Neural cell (in vitro differentiated cells): ENCODE measurements at regions not wholly inside any gene's neighbourhood (a gene's known extent, or its start where the extent isn't known, plus 50 kb on each side); places are given as distances from the start of the nearest gene placed in this dataset.

ENCODE experiments used
- H2AFZ ChIP-seq: fragments of 200-600, 300-800 bp; sonication (generic), shearing (Covaris generic); 2 replicates; pipeline ENCODE4 v1.6.0; 2014; ENCODE audit warnings: low read depth, mild to moderate bottlenecking, antibody characterized with exemption, low read length, moderate library complexity
- H3F3A ChIP-seq: fragments of 200-600 bp; shearing (Covaris generic); 2 replicates; pipeline ENCODE4 v1.6.1; 2016; ENCODE audit warnings: mild to moderate bottlenecking, moderate library complexity, mixed read lengths, antibody characterized with exemption, low read length; ENCODE audit not compliant: insufficient read depth, poor library complexity, severe bottlenecking
- H3K27ac ChIP-seq: fragments of 200-600, 300-800 bp; sonication (generic), shearing (Covaris generic); 2 replicates; pipeline ENCODE4 v1.5.1; 2014; ENCODE audit warnings: mild to moderate bottlenecking, low read length, moderate library complexity
- H3K27me3 ChIP-seq: fragments of 300-800, 200-600 bp; sonication (generic), shearing (Covaris generic); 2 replicates; pipeline ENCODE4 v1.6.0; 2014; ENCODE audit warnings: mild to moderate bottlenecking, low read depth, low read length, moderate library complexity; ENCODE audit not compliant: insufficient read depth
- H3K36me3 ChIP-seq: fragments of 300-800, 200-600 bp; sonication (generic), shearing (Covaris generic); 2 replicates; pipeline ENCODE4 v1.5.1; 2014; ENCODE audit warnings: mild to moderate bottlenecking, antibody characterized with exemption, low read length, moderate library complexity; ENCODE audit not compliant: insufficient read depth
- H3K4me2 ChIP-seq: fragments of 300-800, 200-600 bp; sonication (generic), shearing (Covaris generic); 2 replicates; pipeline ENCODE4 v1.6.0; 2014; ENCODE audit warnings: mild to moderate bottlenecking, low read length
- H3K4me3 ChIP-seq: fragments of 300-800, 200-600 bp; sonication (generic), shearing (Covaris generic); 2 replicates; pipeline ENCODE4 v1.5.1; 2014; ENCODE audit warnings: mild to moderate bottlenecking, low read length, moderate library complexity
- H3K79me2 ChIP-seq: fragments of 200-600 bp; shearing (Covaris generic); replicated peaks from 2 replicates; pipeline ENCODE4 v1.6.0; 2014; ENCODE audit warnings: mild to moderate bottlenecking, low read length, moderate library complexity; ENCODE audit not compliant: insufficient read depth
- H3K9ac ChIP-seq: fragments of 300-800, 200-600 bp; sonication (generic), shearing (Covaris generic); 2 replicates; pipeline ENCODE4 v1.6.1; 2016; ENCODE audit warnings: mild to moderate bottlenecking, low read length, mixed read lengths
- H3K9me2 ChIP-seq: fragments of 200-600 bp; shearing (Covaris generic); 2 replicates; pipeline ENCODE4 v1.6.1; 2016; ENCODE audit warnings: mild to moderate bottlenecking, low read length, mixed read lengths; ENCODE audit not compliant: insufficient read depth
- H3K9me3 ChIP-seq: fragments of 200-600, 300-800 bp; sonication (generic), shearing (Covaris generic); 2 replicates; pipeline ENCODE4 v1.6.1; 2016; ENCODE audit warnings: mild to moderate bottlenecking, mixed run types, low read length, moderate library complexity, mixed read lengths
- H4K20me1 ChIP-seq: fragments of 200-600 bp; shearing (Covaris generic); 2 replicates; pipeline ENCODE4 v1.6.1; 2016; ENCODE audit warnings: mild to moderate bottlenecking, mixed run types; ENCODE audit not compliant: insufficient read depth
- EP300 ChIP-seq: fragments of 450-650 bp; conservative IDR thresholded peaks from 2 replicates; pipeline ENCODE4 v1.6.1; 2014; ENCODE audit warnings: antibody characterized with exemption, mild to moderate bottlenecking, moderate library complexity; ENCODE audit not compliant: poor library complexity, severe bottlenecking
- EZH2 ChIP-seq: fragments of 200-600, 300-800 bp; shearing (Covaris generic), sonication (generic); IDR thresholded peaks from 2 replicates; pipeline ENCODE4 v1.6.1; 2014; ENCODE audit warnings: antibody characterized with exemption, low read length, borderline replicate concordance, mild to moderate bottlenecking; ENCODE audit not compliant: insufficient read depth, poor library complexity, severe bottlenecking
- POLR2AphosphoS5 ChIP-seq: IDR thresholded peaks from 2 replicates; pipeline ENCODE4 v1.6.1; 2012
- RAD21 ChIP-seq: fragments of 450-650 bp; conservative IDR thresholded peaks from 2 replicates; pipeline ENCODE4 v1.6.1; 2014; ENCODE audit warnings: antibody characterized with exemption, mild to moderate bottlenecking, moderate library complexity
- SMC3 ChIP-seq: fragments of 450-650 bp; conservative IDR thresholded peaks from 2 replicates; pipeline ENCODE4 v1.6.1; 2014; ENCODE audit warnings: antibody characterized with exemption, mild to moderate bottlenecking, moderate library complexity; ENCODE audit not compliant: poor library complexity
- TF ChIP-seq, protein P1 (sequence below): IDR thresholded peaks from 2 replicates; pipeline ENCODE4 v1.6.1; 2012; ENCODE audit warnings: borderline replicate concordance
- TF ChIP-seq, protein P2 (sequence below): fragments of 450-650 bp; IDR thresholded peaks from 2 replicates; pipeline ENCODE4 v1.5.1; 2014; ENCODE audit warnings: antibody characterized with exemption, mild to moderate bottlenecking, moderate library complexity; ENCODE audit not compliant: poor library complexity, severe bottlenecking

DNA sequence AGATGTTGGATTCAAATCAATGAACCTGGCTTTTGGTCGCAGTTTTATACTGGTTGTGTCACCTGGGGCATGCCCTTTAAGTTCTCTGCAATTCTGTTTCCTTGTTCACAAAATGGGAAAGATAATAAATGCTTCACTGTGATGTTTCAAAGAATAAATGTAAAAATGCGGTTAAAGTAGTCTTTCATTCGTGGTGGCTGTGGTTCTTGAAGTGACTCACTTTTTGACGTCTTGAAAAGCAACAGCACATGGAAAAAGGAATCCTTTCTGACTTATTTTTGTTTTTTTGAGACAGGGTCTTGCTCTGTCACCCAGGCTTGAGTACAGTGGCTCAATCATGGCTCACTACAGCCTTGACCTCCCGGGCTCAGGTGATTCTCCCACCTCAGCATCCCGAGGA, 88.4 kb upstream of the SLIT3 start:
- Histone ChIP-seq H3K27me3 (no peaks in the 10 kb centered on the region), H3K4me2 (no peak overlapping the region), H3K36me3 (no peaks in the 10 kb centered on the region), H3K9ac (no peak overlapping the region), H3K79me2 (no peaks in the 10 kb centered on the region), H3K27ac (no peak overlapping the region), H3K9me3 (no peaks in the 10 kb centered on the region), H3F3A (no peaks in the 10 kb centered on the region), H2AFZ (no peak overlapping the region), H4K20me1 (no peaks in the 10 kb centered on the region), H3K9me2 (no peaks in the 10 kb centered on the region), H3K4me3 (no peak overlapping the region)
- no peak for TF ChIP-seq EZH2
- TF ChIP-seq EP300 = no peak
- TF ChIP-seq, protein P1, sequence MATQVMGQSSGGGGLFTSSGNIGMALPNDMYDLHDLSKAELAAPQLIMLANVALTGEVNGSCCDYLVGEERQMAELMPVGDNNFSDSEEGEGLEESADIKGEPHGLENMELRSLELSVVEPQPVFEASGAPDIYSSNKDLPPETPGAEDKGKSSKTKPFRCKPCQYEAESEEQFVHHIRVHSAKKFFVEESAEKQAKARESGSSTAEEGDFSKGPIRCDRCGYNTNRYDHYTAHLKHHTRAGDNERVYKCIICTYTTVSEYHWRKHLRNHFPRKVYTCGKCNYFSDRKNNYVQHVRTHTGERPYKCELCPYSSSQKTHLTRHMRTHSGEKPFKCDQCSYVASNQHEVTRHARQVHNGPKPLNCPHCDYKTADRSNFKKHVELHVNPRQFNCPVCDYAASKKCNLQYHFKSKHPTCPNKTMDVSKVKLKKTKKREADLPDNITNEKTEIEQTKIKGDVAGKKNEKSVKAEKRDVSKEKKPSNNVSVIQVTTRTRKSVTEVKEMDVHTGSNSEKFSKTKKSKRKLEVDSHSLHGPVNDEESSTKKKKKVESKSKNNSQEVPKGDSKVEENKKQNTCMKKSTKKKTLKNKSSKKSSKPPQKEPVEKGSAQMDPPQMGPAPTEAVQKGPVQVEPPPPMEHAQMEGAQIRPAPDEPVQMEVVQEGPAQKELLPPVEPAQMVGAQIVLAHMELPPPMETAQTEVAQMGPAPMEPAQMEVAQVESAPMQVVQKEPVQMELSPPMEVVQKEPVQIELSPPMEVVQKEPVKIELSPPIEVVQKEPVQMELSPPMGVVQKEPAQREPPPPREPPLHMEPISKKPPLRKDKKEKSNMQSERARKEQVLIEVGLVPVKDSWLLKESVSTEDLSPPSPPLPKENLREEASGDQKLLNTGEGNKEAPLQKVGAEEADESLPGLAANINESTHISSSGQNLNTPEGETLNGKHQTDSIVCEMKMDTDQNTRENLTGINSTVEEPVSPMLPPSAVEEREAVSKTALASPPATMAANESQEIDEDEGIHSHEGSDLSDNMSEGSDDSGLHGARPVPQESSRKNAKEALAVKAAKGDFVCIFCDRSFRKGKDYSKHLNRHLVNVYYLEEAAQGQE = no peak
- TF ChIP-seq SMC3 = no peak
- TF ChIP-seq, protein P2, sequence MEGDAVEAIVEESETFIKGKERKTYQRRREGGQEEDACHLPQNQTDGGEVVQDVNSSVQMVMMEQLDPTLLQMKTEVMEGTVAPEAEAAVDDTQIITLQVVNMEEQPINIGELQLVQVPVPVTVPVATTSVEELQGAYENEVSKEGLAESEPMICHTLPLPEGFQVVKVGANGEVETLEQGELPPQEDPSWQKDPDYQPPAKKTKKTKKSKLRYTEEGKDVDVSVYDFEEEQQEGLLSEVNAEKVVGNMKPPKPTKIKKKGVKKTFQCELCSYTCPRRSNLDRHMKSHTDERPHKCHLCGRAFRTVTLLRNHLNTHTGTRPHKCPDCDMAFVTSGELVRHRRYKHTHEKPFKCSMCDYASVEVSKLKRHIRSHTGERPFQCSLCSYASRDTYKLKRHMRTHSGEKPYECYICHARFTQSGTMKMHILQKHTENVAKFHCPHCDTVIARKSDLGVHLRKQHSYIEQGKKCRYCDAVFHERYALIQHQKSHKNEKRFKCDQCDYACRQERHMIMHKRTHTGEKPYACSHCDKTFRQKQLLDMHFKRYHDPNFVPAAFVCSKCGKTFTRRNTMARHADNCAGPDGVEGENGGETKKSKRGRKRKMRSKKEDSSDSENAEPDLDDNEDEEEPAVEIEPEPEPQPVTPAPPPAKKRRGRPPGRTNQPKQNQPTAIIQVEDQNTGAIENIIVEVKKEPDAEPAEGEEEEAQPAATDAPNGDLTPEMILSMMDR = no peak
- no peak for TF ChIP-seq POLR2AphosphoS5
- TF ChIP-seq RAD21 = no peak

DNA sequence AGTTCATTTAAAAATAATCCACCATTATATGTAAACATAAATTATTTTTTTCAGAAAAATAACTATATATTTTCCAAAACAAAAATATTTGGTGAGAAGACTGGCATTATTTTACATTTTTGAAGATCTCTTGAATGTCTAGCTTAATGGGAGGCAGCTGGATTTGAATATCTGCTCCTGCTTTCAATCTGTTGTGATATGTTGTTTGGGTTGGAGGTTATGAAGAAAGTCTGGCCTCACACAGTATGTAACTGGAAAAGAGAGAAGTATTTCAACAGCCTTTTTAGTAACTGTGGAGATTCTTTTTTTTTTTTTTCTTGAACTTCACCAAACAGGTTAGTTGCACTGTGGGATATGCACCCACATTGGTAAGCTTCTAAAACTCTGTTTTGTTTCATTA, 84.7 kb upstream of the SLIT3 start:
- no peak overlapping the region for H2AFZ ChIP-seq
- H3K9me2 ChIP-seq = no peaks in the 10 kb centered on the region
- H4K20me1 ChIP-seq = no peaks in the 10 kb centered on the region
- no peak overlapping the region for H3K27ac ChIP-seq
- no peaks in the 10 kb centered on the region for H3K79me2 ChIP-seq
- no peaks in the 10 kb centered on the region for H3K9me3 ChIP-seq
- H3F3A ChIP-seq = no peaks in the 10 kb centered on the region
- TF ChIP-seq SMC3 (no peak), POLR2AphosphoS5 (no peak), RAD21 (no peak)
- no peak overlapping the region for H3K9ac ChIP-seq
- no peaks in the 10 kb centered on the region for H3K36me3 ChIP-seq
- H3K4me2 ChIP-seq = no peak overlapping the region
- H3K27me3 ChIP-seq = no peaks in the 10 kb centered on the region
- H3K4me3 ChIP-seq = no peak overlapping the region

DNA sequence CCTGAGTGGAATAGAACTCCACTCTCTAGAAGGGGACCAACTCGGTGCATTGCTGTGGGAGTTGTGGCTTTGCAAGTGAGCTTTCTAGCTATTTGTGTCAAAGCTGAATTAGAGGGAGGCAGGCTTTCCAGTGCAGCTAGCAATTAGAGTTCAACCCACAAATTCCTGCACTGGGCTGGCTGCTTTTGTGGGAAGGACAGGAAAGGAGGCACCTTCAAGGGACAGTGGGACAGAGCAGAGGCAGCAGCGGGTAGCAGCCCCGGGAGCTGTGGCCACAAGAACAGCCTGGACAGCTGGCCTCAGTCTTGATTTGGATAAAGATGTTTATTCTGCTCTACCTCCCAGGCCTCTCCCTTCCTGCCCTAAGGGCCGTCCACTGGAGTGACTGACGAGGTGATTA, 83.7 kb upstream of the SLIT3 start:
- Histone ChIP-seq H3K4me3 (no peak overlapping the region), H3K79me2 (no peaks in the 10 kb centered on the region), H3K9ac (no peak overlapping the region), H3K9me3 (no peaks in the 10 kb centered on the region), H3K27me3 (no peaks in the 10 kb centered on the region), H3K27ac (no peak overlapping the region), H4K20me1 (no peaks in the 10 kb centered on the region), H3F3A (no peaks in the 10 kb centered on the region), H3K9me2 (no peaks in the 10 kb centered on the region), H3K36me3 (no peaks in the 10 kb centered on the region), H3K4me2 (no peak overlapping the region), H2AFZ (no peak overlapping the region)
- TF ChIP-seq, protein P2 = no peak
- TF ChIP-seq EZH2 (no peak), EP300 (no peak), RAD21 (no peak)
